ENCODE measurements at regions not wholly inside any gene's neighbourhood (a gene's known extent, or its start where the extent isn't known, plus 50 kb on each side); places are given as distances from the start of the nearest gene placed in this dataset.
"Not testable (repeated sequence)": the region's sequence is repeated elsewhere in the genome, so short reads cannot be mapped to it uniquely, and the experiment has no call there.

GRCh38 chrX:1903236-1903935 is 288.5 kb downstream of the ASMT start:
- no peak for DNase-seq

- no peak for DNase-seq
These were observed 289.9 kb downstream of the ASMT start for GRCh38 chrX:1904663-1905218.

GRCh38 chrX:1906028-1906427 is 291.2 kb downstream of the ASMT start:
- DNase-seq = no peak

GRCh38 chrX:1908996-1909395 is 294.1 kb downstream of the ASMT start:
- DNase-seq = not testable (repeated sequence)

GRCh38 chrX:1909419-1910206 is 294.8 kb downstream of the ASMT start:
- DNase-seq = no peak

- DNase-seq = no peak
These were observed 295.3 kb downstream of the ASMT start for GRCh38 chrX:1910207-1910470.

GRCh38 chrX:1911401-1912128 is 296.7 kb downstream of the ASMT start:
- DNase-seq = no peak

GRCh38 chrX:1912193-1912592 is 297.3 kb downstream of the ASMT start:
- no peak for DNase-seq

- no peak for DNase-seq
These were observed 299.9 kb downstream of the ASMT start for GRCh38 chrX:1914606-1915365.

- DNase-seq = no peak
These were observed 303.9 kb downstream of the ASMT start for GRCh38 chrX:1918780-1919179.

GRCh38 chrX:1925053-1925481 is 310.2 kb downstream of the ASMT start:
- DNase-seq = peak; percentile 40

GRCh38 chrX:1928805-1929204 is 313.9 kb downstream of the ASMT start:
- no peak for DNase-seq

- DNase-seq = no peak
These were observed 317.4 kb downstream of the ASMT start for GRCh38 chrX:1932231-1932630.

GRCh38 chrX:1933964-1934363 is 319.1 kb downstream of the ASMT start:
- no peak for DNase-seq

- DNase-seq = no peak
These were observed 320.9 kb downstream of the ASMT start for GRCh38 chrX:1935805-1936204.

GRCh38 chrX:1938190-1938589 is 323.3 kb downstream of the ASMT start:
- no peak for DNase-seq

GRCh38 chrX:1941321-1941720 is 326.5 kb downstream of the ASMT start:
- no peak for DNase-seq

- DNase-seq = no peak
These were observed 331.0 kb downstream of the ASMT start for GRCh38 chrX:1945879-1946278.

GRCh38 chrX:1946974-1947373 is 332.1 kb downstream of the ASMT start:
- no peak for DNase-seq
